ENCODE measurements at regions not wholly inside any gene's neighbourhood (a gene's known extent, or its start where the extent isn't known, plus 50 kb on each side); places are given as distances from the start of the nearest gene placed in this dataset.
"Not testable (repeated sequence)": the region's sequence is repeated elsewhere in the genome, so short reads cannot be mapped to it uniquely, and the experiment has no call there.

DNA sequence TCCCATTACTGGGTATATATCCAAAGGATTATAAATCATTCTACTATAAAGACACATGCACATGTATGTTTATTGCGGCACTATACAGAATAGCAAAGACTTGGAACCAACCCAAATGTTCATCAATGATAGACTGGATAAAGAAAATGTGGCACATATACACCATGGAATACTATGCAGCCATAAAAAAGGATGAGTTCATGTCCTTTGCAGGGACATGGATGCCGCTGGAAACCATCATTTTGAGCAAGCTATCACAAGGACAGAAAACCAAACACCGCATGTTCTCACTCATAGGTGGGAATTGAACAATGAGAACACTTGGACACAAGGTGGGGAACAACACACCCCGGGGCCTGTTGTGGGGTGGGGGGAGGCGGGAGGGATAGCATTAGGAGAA lies 57.0 kb upstream of the NEUROD1 start:
- H3K9me2 ChIP-seq; H3K79me2 ChIP-seq (ENCODE audit: insufficient read depth); H3K4me1 ChIP-seq (ENCODE audit: control insufficient read depth in 1 of 2, insufficient read depth in 2 of 2, low read depth in 1 of 2, low read length in 1 of 2); H3K4me3 ChIP-seq (ENCODE audit: low read depth in 2 of 2, low read length in 1 of 2); H4K20me1 ChIP-seq (ENCODE audit: insufficient read depth); DNase-seq; H3K36me3 ChIP-seq (replicated peaks in 1 of 2; ENCODE audit: control insufficient read depth in 1 of 2, insufficient read depth in 2 of 2, low read length in 1 of 2); H3K9ac ChIP-seq; H3K4me2 ChIP-seq; H3K9me3 ChIP-seq; H3K27ac ChIP-seq (ENCODE audit: low read depth in 2 of 2, low read length in 1 of 2); H3F3A ChIP-seq (replicated peaks; ENCODE audit: insufficient read depth); POLR2A ChIA-PET; CTCF ChIA-PET; H3K27me3 ChIP-seq (ENCODE audit: insufficient read depth); H2AFZ ChIP-seq (ENCODE audit: low read depth): not testable (repeated sequence)
- 57% methylated on average over 5 of the region's 5 CpGs for WGBS (ENCODE audit: low lambda C conversion rate)

DNA sequence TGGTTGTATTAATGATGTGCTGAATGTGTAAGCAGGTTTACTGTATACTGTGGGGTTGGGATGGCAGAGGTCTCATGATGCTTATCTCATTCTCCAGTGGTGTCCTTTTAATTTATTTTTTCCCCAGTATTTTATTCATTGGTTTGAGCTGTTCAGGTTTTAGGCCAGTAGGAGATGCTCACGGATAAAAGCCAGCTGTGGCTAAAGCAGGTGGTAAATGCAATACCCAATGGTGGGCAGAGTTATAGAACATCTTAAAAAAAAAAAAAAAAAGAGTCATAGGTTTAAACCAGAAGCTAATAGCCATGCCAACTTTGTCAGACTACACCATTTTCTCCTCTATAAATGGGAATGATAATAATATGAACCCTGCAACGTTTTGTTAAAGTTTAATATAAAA lies 57.8 kb upstream of the NEUROD1 start:
- TF ChIP-seq, protein P1, sequence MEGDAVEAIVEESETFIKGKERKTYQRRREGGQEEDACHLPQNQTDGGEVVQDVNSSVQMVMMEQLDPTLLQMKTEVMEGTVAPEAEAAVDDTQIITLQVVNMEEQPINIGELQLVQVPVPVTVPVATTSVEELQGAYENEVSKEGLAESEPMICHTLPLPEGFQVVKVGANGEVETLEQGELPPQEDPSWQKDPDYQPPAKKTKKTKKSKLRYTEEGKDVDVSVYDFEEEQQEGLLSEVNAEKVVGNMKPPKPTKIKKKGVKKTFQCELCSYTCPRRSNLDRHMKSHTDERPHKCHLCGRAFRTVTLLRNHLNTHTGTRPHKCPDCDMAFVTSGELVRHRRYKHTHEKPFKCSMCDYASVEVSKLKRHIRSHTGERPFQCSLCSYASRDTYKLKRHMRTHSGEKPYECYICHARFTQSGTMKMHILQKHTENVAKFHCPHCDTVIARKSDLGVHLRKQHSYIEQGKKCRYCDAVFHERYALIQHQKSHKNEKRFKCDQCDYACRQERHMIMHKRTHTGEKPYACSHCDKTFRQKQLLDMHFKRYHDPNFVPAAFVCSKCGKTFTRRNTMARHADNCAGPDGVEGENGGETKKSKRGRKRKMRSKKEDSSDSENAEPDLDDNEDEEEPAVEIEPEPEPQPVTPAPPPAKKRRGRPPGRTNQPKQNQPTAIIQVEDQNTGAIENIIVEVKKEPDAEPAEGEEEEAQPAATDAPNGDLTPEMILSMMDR (IDR thresholded peaks at IDR 0.05): peak; percentile 43
- no peak for TF ChIP-seq MXI1 (IDR thresholded peaks at IDR 0.05; ENCODE audit: low read depth, low read length)
- TF ChIP-seq, protein P2, sequence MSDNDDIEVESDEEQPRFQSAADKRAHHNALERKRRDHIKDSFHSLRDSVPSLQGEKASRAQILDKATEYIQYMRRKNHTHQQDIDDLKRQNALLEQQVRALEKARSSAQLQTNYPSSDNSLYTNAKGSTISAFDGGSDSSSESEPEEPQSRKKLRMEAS (IDR thresholded peaks at IDR 0.05; ENCODE audit: low read depth): no peak
- TF ChIP-seq, protein P3, sequence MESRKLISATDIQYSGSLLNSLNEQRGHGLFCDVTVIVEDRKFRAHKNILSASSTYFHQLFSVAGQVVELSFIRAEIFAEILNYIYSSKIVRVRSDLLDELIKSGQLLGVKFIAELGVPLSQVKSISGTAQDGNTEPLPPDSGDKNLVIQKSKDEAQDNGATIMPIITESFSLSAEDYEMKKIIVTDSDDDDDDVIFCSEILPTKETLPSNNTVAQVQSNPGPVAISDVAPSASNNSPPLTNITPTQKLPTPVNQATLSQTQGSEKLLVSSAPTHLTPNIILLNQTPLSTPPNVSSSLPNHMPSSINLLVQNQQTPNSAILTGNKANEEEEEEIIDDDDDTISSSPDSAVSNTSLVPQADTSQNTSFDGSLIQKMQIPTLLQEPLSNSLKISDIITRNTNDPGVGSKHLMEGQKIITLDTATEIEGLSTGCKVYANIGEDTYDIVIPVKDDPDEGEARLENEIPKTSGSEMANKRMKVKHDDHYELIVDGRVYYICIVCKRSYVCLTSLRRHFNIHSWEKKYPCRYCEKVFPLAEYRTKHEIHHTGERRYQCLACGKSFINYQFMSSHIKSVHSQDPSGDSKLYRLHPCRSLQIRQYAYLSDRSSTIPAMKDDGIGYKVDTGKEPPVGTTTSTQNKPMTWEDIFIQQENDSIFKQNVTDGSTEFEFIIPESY (IDR thresholded peaks at IDR 0.05; ENCODE audit: borderline replicate concordance, low read depth): no peak
- TF ChIP-seq CHD2 (IDR thresholded peaks at IDR 0.05; ENCODE audit: low read length, partially characterized antibody): no peak
- peak; percentile 51 for TF ChIP-seq RAD21 (IDR thresholded peaks at IDR 0.05; ENCODE audit: low read length)
- TF ChIP-seq POLR2AphosphoS5 (IDR thresholded peaks at IDR 0.05; ENCODE audit: low read depth, low read length): no peak
- no peak for TF ChIP-seq RCOR1 (IDR thresholded peaks at IDR 0.05; ENCODE audit: low read length)
- TF ChIP-seq, protein P4, sequence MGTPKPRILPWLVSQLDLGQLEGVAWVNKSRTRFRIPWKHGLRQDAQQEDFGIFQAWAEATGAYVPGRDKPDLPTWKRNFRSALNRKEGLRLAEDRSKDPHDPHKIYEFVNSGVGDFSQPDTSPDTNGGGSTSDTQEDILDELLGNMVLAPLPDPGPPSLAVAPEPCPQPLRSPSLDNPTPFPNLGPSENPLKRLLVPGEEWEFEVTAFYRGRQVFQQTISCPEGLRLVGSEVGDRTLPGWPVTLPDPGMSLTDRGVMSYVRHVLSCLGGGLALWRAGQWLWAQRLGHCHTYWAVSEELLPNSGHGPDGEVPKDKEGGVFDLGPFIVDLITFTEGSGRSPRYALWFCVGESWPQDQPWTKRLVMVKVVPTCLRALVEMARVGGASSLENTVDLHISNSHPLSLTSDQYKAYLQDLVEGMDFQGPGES (IDR thresholded peaks at IDR 0.05; ENCODE audit: low read depth, low read length): no peak
- TF ChIP-seq GATA2 (CRISPR knock-in tag; IDR thresholded peaks at IDR 0.05): no peak
- no peak for TF ChIP-seq GABPA (IDR thresholded peaks at IDR 0.05; ENCODE audit: low read depth)
- TF ChIP-seq JUND (IDR thresholded peaks at IDR 0.05): no peak
- no peak for TF ChIP-seq YY1 (IDR thresholded peaks at IDR 0.05; ENCODE audit: low read depth)
- POLR2A ChIA-PET: no interaction called here
- CTCF ChIA-PET: interaction anchor here (0.6 to 1.6 kb wide), 6 partner anchors 9 to 339 kb away, joined by 3 to 5 read pairs (median 4); no protein-coding TSS in a partner anchor

More for the DNA sequence above, 57.8 kb upstream of the NEUROD1 start:
- Histone ChIP-seq H3K4me2 (no peak overlapping the region), H3F3A (replicated peaks; ENCODE audit: insufficient read depth) (no peaks in the 10 kb centered on the region), H3K27me3 (ENCODE audit: insufficient read depth) (no peaks in the 10 kb centered on the region), H3K9me2 (no peaks in the 10 kb centered on the region), H3K27ac (ENCODE audit: low read depth in 2 of 2, low read length in 1 of 2) (no peak overlapping the region), H3K9ac (no peak overlapping the region), H3K4me3 (ENCODE audit: low read depth in 2 of 2, low read length in 1 of 2) (no peak overlapping the region), H3K36me3 (replicated peaks in 1 of 2; ENCODE audit: control insufficient read depth in 1 of 2, insufficient read depth in 2 of 2, low read length in 1 of 2) (no peaks in the 10 kb centered on the region), H3K4me1 (ENCODE audit: control insufficient read depth in 1 of 2, insufficient read depth in 2 of 2, low read depth in 1 of 2, low read length in 1 of 2) (peaks cover 2 to 8% of the 10 kb centered on the region in 2 experiments; a peak in 2 of 4 replicates), H2AFZ (ENCODE audit: low read depth) (no peak overlapping the region), H3K79me2 (ENCODE audit: insufficient read depth) (no peaks in the 10 kb centered on the region), H3K9me3 (no peaks in the 10 kb centered on the region), H4K20me1 (ENCODE audit: insufficient read depth) (no peaks in the 10 kb centered on the region)
- DNase-seq: no peak
- 23% methylated on average over 2 of the region's 2 CpGs for WGBS (ENCODE audit: low lambda C conversion rate)

All from SK-N-SH (cell line).